Stimulated activated CD8-positive, alpha-beta memory T cell treated with anti-CD3 and anti-CD28 coated beads, Interleukin-4, amount 100 ng/mL, for 4 hours (primary cell): ENCODE measurements at regions not wholly inside any gene's neighbourhood (a gene's known extent, or its start where the extent isn't known, plus 50 kb on each side); places are given as distances from the start of the nearest gene placed in this dataset.
"Not testable (repeated sequence)": the region's sequence is repeated elsewhere in the genome, so short reads cannot be mapped to it uniquely, and the experiment has no call there.

Experiments
- DNase-seq, 2 donors: peaks; one replicate each; pipeline ENCODE4 v3.0.0-alpha.2; 2020; ENCODE audit warnings: low read depth in 2 of 2, low spot score in 1 of 2

DNA sequence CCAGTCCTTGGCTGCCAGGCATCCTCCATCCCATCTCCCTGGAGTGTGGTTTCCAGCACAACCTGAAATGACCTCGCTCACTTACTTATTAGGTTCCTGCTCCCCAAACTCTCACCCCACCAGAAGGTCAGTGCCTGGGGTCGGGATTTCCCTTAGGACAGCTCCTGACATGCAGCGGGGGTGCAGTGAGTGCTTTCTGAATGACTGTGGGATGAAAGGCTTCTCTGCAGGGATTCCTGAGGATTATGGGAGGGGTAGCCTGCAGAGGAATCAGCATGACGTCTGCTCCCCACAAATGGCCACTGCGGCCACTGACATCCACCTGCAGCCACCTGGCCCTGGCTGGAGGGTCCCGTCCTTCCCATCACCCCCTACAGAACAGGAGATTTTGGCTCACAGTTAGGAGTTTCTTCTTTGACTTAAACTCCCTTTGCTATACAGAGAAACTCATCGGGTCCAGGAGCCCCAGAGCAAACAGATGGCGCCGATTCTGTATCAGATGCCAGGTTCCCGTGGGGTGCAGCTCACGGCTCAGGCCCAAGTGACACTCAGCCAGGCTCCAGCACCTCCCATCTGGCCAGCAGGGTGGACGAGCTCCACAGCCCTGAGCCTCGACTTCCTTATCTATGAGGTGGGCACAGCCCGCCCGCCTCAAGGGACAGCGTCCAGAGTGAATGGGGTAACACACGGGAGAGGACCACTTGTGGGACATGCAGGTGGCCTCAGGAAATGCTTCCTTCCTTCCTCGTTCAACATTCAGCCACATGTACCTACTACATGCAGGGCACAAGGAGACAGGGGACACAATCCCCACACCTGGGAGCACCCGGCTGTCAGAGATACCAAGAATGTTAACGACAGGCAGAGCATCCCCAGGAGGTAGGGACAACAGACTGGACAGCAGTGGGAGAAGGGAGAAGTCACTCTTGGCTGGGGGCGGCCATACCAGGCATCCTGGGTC is 69.8 kb downstream of the RMI2 start:
- DNase-seq, result no peak

DNA sequence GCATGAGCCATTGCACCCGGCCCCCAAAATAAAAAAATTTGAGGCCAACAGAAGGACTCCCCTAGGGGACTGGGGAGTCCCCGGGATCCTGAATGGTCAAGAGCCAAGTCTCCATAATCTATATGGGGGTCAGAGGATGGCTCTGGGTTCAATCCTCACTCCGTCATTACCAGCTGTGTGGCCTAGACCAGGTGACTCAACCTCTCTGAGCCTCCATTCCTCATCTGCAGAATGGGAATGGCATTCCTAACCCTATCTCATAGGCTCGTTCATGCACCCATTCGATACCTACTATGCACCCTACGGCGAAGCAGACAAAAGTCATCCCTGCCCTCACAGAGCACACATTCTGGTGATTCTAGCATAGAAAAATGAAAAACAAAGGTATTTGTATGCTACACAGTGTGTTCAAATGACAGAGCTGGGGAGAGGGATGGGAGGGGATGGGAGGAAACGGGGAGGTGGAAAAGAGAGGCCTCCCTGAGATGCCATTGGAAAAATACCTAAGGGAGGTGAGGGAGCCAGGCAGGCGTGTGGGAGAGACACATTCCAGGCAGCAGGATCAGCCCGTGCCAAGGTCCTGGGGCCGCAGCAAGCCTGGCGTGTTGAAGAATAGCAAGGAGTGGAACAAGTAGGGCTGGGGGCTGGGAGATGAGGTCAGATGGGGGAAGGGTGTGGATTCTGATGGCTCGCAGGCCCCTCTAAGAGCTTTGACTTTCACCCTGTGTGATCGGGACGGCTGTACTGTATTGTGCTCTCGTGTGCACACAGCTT is 71.2 kb downstream of the RMI2 start:
- DNase-seq, result no peak

DNA sequence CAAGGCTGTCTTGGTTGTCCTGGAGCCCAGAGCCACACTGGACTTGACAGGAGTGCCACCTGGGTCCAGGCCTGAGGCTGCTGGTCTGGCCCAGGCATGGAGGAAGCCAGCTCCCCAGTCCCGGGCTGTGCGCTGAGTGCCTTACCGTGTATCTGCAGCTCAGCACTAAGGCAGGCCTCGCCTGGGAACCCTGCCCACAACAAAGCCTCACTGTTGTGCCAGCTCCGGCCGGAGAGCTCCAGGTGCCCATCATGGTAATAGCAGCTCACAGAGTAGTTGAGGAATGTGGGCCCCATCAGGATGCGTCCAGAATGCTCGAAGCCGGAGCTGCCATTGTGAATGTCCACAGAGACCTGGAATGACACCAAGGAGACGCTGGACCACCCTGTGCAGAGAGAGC is 72.2 kb downstream of the RMI2 start:
- DNase-seq, result no peak

GRCh38 chr16:11418506-11418905 is 73.2 kb downstream of the RMI2 start:
- DNase-seq, result no peak

DNA sequence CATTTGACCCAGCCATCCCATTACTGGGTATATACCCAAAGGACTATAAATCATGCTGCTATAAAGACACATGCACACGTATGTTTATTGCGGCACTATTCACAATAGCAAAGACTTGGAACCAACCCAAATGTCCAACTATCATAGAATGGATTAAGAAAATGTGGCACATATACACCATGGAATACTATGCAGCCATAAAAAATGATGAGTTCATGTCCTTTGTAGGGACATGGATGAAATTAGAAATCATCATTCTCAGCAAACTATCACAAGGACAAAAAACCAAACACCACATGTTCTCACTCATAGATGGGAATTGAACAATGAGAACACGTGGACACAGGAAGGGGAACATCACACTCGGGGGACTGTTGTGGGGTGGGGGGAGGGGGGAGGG is 74.8 kb downstream of the RMI2 start:
- DNase-seq, result not testable (repeated sequence)

DNA sequence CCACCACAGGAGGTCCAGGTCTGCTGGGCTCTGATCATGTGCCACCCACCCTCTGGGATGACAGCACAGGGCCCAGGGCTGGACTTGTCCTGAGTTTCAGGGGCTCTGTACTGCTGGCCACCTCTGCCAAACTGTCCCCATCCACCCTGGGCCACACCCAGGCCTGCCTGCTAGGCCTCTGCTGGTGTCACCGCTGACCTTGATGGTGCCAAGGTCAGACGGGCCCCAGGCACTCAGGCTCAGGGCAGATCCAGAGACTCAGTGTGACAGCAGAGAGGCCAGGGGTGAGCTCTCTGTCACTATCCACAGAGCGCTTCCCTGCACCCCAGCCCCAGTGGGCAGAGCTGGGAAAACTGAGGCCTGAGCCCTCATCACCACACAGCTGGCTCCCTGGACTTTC is 75.6 kb downstream of the RMI2 start:
- DNase-seq, result no peak

GRCh38 chr16:11422381-11423314 is 77.4 kb downstream of the RMI2 start:
- DNase-seq, result no peak

DNA sequence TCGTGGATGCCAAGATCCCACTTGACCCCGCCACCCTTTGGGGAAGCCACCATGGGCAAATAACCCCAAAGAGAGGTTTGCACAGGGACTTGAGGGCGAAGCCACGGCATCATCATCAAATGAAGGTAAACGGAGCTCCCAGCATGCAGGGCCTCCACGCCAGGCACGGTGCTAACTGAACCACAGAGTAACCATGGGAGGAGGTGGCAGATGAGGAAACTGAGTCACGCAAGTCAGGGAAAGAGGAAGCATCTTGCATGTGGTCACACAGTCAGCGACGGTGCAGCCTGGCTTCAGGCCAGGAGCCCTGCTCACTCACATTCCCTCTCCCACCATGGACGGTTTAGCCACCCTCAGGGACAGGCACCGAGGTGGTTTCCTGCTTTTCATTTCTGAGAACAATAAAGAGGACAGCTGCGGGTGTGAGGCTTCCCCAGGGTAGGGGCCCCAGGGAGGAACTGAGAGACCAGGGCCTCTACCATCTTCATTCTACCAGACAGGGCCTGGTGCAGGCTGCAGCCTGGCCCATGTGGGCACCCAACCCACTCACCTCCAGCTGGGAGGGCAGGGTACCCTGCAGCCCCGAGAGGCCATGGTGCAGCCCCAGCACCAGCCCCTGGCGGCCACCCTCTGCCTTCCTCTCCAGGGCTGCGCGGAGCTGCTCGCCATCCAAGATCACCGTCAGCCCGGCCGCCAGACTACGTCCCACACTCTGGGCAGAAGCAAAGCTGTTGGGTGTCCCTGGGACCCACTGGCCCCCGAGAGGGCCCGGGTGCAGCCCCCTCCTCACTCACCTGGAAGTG is 78.3 kb downstream of the RMI2 start:
- DNase-seq, result no peak

DNA sequence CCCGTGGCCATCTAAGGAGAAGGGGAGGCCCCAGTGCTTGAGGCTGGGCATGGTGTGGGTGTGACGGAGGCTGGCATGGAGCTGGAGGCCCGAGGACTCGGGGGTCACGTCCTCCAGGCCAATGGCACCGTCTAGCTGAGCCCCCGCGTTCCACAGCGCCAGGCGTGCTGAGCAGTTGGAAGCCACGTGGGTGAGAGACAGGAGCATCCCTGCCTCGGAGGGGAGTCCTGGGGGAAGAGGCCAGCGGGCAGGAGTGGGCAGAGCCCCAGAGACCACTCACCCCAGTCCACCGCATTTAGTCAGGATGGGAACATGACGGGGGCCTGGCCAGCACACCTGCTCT is 78.8 kb downstream of the RMI2 start:
- no peak for DNase-seq

- DNase-seq, result no peak
Observed at GRCh38 chr16:11425140-11425539, 79.9 kb downstream of the RMI2 start.

DNA sequence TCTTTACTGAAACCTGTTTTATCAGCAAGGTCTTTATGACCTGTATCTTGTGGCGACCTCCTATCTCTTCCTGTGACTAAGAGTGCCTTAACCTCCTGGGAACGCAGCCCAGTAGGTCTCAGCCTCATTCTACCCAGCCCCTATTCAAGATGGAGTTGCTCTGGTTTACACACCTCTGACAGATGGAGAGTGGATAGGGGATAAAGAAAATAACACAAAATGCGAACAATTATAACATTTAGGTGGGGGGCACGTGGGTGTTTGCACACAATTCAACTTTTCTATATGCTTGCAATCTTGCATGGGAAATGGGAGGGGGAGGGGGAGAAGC is 83.3 kb downstream of the RMI2 start:
- no peak for DNase-seq

- no peak for DNase-seq
Observed at GRCh38 chr16:11429123-11429522, 83.9 kb downstream of the RMI2 start.

DNA sequence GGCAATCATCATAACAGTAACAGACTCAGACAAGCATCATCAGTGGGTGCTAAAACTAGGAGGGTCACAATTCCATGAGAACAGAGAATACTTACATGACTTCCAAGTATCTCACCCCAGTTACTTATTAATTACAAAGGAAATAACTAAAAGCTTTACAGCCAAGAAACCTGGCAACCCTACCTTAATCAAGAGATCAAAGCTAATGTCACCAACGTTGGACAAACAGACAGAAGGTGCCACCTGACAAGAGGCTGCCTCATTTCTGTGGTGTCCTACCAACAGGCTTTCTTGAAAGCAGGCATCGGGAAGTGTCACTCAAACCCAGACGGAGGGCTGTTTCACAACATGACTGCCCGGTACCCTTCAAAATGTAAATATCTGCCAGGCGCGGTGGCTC is 84.6 kb downstream of the RMI2 start:
- DNase-seq, result no peak

DNA sequence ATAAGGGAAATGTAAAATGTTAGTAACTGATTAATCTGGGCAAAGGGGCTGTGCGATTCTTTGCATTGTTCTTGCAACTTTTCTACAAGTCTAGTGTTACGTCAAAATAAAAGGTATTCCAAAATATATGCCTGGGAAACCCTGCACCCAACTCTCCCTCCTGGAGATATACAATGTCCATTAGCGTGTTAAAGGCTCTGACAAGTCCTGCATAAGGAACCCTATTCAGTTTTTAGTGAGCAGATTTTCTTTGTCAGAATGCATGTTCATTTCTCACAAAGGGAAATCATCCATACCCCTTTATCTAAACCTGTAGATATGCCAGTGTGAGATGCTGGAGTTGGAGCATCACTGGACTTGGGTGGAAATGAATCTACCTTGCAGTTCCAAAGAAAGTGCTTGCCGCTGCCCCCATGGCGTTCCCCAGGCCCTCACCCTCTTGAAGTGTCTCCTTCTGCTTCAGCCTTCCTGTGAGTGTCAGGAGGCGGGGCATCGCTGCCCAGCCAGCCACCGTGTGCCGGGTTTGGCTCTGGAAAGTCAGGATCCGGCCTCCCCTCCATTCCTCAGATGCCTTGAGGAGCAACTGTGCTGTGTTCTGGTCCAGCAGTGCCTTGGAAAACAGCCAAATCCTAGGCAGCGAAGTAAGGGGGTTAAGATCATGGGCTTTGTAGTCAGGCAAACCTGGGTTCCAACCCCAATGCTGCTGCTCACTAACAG is 85.5 kb downstream of the RMI2 start:
- no peak for DNase-seq

DNA sequence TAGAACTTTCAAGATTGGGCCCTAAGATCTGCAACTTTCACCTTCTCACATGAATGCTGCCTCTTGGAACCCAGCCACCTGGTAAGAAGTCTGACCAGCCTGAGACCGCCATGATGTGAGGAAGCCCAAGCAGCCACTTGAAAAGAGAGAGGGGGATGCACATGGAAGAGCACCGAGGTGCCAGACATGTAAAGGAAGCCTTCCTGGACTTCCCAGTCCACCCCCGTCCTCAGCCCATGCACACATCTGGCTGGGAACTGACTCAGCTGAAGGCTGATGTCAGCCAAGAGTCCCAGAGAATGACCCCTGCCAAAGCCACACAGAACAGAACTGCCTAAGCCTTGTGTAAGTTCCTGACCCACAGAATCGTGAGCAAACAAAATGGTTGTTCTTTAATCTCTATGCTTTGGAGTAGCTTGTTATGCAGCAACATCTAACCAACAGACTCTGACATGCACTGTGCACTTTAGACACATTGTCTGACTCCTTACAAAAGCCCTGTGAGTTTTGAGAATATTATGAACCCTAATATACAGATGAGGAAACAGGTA is 86.7 kb downstream of the RMI2 start:
- DNase-seq, result no peak

DNA sequence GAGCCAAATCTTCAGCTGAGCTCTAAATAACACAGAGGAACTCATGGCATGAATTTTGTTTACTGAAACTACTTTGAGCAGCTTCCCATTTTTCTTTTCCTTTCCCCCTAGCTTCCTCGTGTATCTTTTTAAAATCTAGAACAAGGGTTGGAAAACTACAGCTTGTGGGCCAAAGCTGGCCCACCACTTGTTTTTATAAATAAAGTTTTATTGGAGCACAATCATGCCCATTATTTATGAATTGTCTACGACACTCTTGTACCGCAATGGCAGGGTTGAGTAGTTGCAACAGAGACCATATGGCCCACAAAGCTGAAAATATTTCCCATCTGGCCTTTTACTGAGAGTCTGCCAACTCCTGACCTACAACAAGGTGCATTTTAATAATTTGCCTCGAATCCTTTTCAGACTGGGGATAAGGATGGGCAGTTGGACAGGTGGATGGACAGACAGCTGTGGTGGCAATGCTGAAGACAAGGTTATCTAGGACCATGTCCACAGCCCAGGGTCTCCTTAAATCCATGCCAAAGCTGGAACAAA is 87.7 kb downstream of the RMI2 start:
- DNase-seq, result no peak

DNA sequence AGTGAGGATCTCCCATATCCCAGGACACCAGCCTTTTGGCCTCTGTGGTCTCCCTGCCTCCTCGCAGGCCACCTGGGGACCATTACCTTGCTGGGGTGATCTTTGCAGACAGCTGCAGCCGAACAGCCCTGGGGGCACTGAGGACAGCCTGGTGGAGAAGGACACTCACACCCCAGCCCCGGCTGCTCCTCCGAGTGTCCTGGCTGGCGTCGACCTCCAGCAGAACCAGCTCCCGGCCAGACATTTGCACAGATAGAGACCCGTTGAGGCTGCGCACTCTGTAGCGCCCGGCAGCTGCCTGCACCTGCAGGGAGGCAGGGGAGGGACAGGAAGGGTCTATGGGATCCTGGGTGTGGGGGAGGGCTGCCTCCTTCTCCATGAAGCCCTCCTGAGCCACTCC is 90.3 kb downstream of the RMI2 start:
- no peak for DNase-seq

- no peak for DNase-seq
Observed at GRCh38 chr16:11437069-11437468, 91.8 kb downstream of the RMI2 start.
